ENCODE measurements at regions not wholly inside any gene's neighbourhood (a gene's known extent, or its start where the extent isn't known, plus 50 kb on each side); places are given as distances from the start of the nearest gene placed in this dataset.

DNA sequence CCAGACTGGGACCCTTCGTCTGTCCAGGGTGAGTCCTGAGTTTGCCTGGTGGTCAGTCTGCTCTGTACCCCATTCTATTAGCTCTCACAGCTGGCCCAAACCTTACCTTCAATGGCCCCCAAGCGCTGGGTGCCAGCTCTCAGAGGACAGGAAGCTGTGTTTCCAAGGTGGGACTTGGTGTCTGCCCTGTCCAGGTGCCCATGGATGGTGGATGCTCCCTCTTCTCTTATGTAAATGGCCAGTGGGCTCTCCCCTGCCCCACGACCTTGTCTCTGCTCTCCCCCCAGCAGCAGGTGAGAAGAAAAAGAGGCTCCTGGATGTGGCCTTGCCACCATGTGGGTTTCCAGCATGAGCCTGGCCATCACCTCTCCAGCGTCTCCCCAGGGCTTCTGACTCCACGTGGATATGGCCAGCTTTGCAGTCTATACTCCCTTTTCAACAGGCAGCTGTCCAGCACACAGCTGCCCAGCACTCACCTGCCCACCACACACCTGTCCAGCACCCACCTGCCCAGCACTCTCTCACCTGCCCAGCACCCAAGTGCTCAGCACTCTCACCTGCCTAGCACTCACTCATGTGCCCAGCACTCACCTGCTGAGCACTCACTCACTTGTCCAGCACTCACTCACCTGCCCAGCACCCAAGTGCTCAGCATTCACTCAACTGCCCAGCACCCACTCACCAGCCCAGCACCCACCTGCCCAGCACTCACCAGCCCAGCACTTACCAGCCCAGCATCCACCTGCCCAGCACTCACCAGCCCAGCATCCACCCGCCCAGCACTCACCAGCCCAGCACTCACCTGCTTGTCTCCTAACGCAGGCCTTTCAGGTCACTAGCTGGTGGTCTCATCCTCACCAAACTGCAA is 136.2 kb upstream of the IRX2 start:
- H3K4me3 ChIP-seq, result no peak overlapping the region
- intact Hi-C loops (cut with DNase I), result no loop called here
- H3K36me3 ChIP-seq, result no peaks in the 10 kb centered on the region
- H3K27me3 ChIP-seq, result no peaks in the 10 kb centered on the region
- no peak for TF ChIP-seq CTCF (IDR thresholded peaks at IDR 0.05)
- no peaks in the 10 kb centered on the region for H3K4me1 ChIP-seq
- H3K27ac ChIP-seq, result no peak overlapping the region
- DNase-seq (ENCODE audit: low spot score in 2 of 2), result no peak
- no peaks in the 10 kb centered on the region for H3K9me3 ChIP-seq

DNA sequence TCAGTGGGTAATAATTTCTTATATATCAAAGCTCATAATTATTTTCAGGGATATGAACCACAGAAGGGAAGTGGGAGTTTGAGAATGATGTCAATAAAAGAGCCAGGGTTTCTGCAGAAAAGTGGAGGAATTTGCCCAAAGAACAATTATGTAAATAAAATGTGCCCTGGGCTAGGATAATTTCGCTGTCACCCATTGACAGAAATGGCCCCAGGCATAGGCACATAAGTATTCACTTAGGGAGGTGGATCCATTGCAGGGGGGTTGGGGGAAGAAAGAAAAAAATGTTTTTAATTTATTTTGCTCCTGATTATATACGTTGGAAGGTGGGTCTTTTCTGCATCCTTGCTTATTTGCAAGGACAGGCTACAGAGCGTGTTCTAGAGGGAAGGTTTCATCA is 135.1 kb upstream of the IRX2 start:
- Histone ChIP-seq H3K4me1 (no peaks in the 10 kb centered on the region), H3K36me3 (no peaks in the 10 kb centered on the region), H3K27ac (no peak overlapping the region), H3K27me3 (no peaks in the 10 kb centered on the region), H3K4me3 (no peak overlapping the region), H3K9me3 (no peaks in the 10 kb centered on the region)
- no peak for TF ChIP-seq CTCF (IDR thresholded peaks at IDR 0.05)
- intact Hi-C loops (cut with DNase I), result no loop called here
- no peak for DNase-seq (ENCODE audit: low spot score in 2 of 2)

GRCh38 chr5:2883771-2884170 is 132.3 kb upstream of the IRX2 start:
- Histone ChIP-seq H3K9me3 (peaks cover 0 to 10% of the 10 kb centered on the region in 2 donors), H3K4me3 (no peak overlapping the region), H3K36me3 (no peaks in the 10 kb centered on the region), H3K27me3 (no peaks in the 10 kb centered on the region), H3K4me1 (no peaks in the 10 kb centered on the region), H3K27ac (no peak overlapping the region)
- DNase-seq (ENCODE audit: low spot score in 2 of 2), result no peak
- TF ChIP-seq CTCF (IDR thresholded peaks at IDR 0.05), result no peak
- intact Hi-C loops (cut with DNase I), result no loop called here

DNA sequence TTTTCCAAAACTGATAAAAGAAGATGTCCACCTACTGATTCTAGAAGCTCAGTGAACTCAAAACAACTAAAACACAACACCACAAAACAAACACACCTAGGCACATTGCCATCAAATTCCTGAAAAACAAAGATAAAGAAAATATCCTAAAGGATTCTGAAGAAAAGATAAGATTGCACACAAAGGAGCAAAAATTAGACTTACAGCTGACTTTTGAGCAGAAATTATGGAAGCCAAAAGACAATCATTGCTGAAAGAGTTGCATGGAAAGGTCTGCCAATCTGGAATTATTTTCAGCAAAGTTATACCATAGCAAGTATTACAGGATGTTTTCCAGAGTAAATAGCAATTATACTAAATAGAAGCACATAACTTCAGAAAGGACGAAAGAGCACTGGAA is 128.2 kb upstream of the IRX2 start:
- no peak for DNase-seq (ENCODE audit: low spot score in 2 of 2)
- TF ChIP-seq CTCF (IDR thresholded peaks at IDR 0.05), result no peak
- Histone ChIP-seq H3K4me1 (no peaks in the 10 kb centered on the region), H3K4me3 (no peak overlapping the region), H3K9me3 (peaks cover 0 to 10% of the 10 kb centered on the region in 2 donors), H3K27ac (no peak overlapping the region), H3K36me3 (no peaks in the 10 kb centered on the region), H3K27me3 (no peaks in the 10 kb centered on the region)
- intact Hi-C loops (cut with DNase I), result no loop called here

GRCh38 chr5:2877522-2877921 is 126.0 kb upstream of the IRX2 start:
- intact Hi-C loops (cut with DNase I), result no loop called here

More at GRCh38 chr5:2877522-2877921, 126.0 kb upstream of the IRX2 start:
- no peak overlapping the region for H3K27ac ChIP-seq
- DNase-seq (ENCODE audit: low spot score in 2 of 2), result no peak
- H3K4me1 ChIP-seq, result no peaks in the 10 kb centered on the region
- no peaks in the 10 kb centered on the region for H3K36me3 ChIP-seq
- peaks cover 0 to 10% of the 10 kb centered on the region in 2 donors for H3K9me3 ChIP-seq
- H3K27me3 ChIP-seq, result no peaks in the 10 kb centered on the region
- no peak for TF ChIP-seq CTCF (IDR thresholded peaks at IDR 0.05)
- no peak overlapping the region for H3K4me3 ChIP-seq

Data from ascending aorta (tissue), 2 donors.